HCEC 1CT (cell line): ENCODE measurements at regions not wholly inside any gene's neighbourhood (a gene's known extent, or its start where the extent isn't known, plus 50 kb on each side); places are given as distances from the start of the nearest gene placed in this dataset.
"Not testable (repeated sequence)": the region's sequence is repeated elsewhere in the genome, so short reads cannot be mapped to it uniquely, and the experiment has no call there.

Experiments
- DNase-seq: peaks from one replicate; pipeline ENCODE4 v3.0.0-alpha.2; 2017

DNA sequence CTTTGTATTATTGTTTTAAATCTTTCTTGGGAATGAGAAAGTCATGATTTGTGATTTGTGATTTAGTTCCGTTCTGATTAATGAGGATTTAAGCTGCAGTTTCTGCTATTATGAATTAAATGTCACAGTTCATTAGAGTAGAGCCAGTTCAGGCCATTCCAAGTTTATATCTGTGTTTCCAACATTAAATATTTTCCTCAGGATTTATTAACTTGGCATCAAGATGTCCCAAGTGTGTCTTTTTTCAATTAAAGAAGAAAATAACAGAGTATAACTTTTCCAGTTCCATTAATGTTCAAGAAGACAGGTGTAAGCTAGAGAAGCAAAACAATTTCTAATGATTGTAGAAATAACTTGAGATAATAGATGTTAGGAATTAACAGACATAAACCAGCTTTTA is 1183.2 kb upstream of the CELF2 start:
- no peak for DNase-seq

GRCh38 chr10:9845075-9845474 is 1172.6 kb upstream of the CELF2 start:
- DNase-seq = no peak

DNA sequence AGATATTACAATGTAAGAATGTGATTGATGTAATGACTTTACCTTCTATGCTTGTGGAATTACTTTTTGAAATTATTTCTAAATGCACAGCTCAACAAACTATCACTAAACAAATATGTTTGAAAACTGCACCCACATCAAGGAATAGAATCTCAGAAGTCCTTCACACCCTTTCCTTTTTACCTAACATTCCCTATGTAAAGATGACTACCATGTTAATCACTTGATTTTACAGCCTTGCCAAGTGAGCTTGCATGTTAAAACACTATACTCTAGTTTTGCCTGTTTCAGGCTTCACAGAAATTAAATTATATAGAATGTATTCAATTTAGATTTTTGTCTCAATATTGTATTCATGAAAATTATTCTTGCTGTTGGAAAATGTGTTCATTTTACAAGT is 1169.4 kb upstream of the CELF2 start:
- no peak for DNase-seq

- DNase-seq = no peak
Measured at GRCh38 chr10:9848981-9849380, 1168.7 kb upstream of the CELF2 start.

- DNase-seq = no peak
Measured at GRCh38 chr10:9850415-9850814, 1167.3 kb upstream of the CELF2 start.

- DNase-seq = no peak
Measured at GRCh38 chr10:9851808-9852207, 1165.9 kb upstream of the CELF2 start.

- DNase-seq = no peak
Measured at GRCh38 chr10:9853405-9854355, 1164.0 kb upstream of the CELF2 start.

- not testable (repeated sequence) for DNase-seq
Measured at GRCh38 chr10:9855451-9855850, 1162.2 kb upstream of the CELF2 start.

DNA sequence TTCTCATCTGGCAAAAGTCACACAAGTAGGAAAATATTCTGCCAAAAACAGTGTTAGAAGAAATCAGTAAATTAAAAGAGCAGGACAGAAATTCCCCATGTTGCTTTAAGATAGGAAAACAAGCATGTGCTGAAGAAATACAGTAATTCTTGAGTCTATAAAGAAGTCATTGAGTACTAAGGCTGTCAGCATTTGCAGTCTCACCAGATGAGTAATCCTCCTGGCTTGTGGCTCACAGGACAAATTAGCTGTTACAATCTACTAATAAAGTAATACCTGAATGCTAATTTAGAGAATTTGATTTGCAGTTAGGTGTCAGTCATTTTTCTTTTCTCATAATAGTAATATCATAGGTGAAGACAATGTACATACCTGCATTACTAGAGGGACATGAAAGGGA is 1158.9 kb upstream of the CELF2 start:
- no peak for DNase-seq

DNA sequence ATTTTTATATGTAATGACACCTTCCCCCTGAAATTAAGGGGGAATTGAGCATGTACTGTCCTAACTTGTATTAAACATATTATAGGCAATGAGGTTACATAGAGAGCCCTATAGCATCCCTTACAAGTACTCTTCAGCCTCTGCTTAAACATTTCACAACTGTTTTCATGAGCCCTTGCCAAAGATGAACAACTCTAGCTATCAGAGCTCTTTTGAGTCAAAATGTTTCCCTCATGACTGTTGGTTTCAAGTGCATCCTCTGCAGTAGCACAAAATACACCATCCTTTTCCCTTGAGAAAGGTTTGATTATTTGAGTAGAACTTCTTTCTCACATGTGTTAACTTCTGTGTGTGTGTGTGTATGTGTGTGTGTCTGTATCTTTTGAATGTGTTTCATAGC is 1157.6 kb upstream of the CELF2 start:
- DNase-seq = no peak

DNA sequence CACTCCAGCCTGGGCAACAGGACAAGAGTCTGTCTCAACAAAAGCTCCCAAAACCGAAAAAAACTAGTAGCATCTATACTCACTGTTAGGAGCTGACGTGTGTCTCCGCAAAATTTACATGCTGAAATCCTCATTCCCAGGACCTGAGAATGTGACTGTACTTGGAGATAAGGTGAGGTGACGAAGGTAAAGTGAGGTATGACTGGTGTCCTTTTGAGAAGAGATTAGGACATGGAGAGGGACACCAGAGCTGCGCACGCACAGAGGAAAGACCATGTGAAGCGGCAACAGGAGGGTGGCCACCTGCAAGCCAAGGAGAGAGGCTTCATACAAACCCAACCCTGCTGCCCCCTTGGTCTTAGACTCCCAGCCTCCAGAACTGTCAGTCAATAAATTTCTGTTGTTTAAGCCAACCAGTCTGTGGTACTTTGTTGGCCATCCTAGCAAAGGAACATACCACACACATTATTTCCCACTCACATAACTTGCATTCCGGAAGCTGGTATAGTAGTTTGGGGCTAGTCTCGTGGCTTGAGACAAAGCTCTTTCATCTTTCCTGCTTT is 1154.0 kb upstream of the CELF2 start:
- no peak for DNase-seq

- DNase-seq = no peak
Measured at GRCh38 chr10:9868499-9868898, 1149.2 kb upstream of the CELF2 start.

- no peak for DNase-seq
Measured at GRCh38 chr10:9869205-9869604, 1148.5 kb upstream of the CELF2 start.

DNA sequence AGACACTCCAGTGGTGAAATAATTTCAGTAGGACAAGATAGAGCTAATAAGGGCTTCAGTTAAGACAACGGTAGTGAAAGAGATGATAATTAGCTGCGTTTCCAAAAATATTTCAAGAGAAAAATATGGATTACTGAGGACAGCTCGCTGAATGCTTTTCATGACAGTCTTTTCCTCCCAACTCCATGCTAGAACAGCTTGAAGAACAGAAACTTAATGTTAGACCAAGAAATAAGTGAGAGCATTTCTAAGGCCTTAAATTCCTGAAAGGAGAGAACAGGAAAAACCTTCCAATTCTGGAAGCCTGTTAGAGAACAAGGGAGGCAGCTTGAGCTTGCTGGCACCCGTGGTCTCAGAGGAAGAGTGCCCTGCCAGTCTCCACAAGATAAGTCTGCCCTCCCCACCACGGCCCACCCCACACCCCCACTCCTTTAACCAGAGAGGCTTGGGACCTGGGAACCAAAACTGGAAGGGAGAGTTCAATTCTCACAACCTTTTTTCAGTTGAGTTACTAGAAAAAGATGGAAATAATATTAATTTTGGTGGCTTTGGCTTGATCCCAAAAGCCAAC is 1148.0 kb upstream of the CELF2 start:
- DNase-seq = no peak

DNA sequence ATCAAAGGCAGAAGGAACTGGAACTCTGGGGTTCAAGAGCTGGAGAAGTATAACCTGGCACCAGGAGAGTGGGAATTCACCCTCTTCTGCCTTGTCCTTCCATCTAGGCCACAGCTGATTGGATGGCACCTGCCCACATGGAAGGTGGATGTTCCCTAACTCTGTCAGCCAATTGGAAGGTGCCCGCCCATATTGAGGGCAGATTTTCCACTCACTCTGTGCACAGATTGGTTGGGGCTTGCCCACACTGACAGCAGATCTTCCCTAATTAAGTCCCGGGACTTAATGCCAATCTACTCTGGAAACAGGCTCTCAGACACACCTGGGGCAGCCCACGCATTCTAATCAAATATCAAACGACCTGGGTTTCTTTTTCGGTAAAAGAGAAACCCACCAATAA is 1142.3 kb upstream of the CELF2 start:
- DNase-seq = no peak

DNA sequence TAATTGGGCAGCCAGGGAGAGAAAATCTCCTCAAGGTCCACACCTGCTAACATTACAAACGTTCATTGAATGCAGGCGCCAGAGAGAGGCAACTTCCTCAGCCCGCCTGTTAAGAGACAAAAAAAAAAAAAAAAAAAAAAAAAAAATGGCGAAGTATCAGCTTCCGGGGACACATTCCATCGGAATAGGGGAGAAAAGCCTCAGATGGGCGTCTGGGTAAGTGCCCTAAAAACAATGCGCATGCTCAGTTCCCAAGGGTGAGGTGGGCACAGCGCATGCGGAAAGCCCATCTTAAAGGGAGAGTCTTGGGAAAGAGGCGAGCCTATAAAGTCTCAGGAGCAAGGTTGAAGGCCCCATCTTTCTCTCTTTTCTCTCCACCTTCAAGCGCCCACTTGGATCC is 1139.7 kb upstream of the CELF2 start:
- no peak for DNase-seq

- DNase-seq = no peak
Measured at GRCh38 chr10:9878383-9878782, 1139.3 kb upstream of the CELF2 start.

- no peak for DNase-seq
Measured at GRCh38 chr10:9885761-9886160, 1131.9 kb upstream of the CELF2 start.

DNA sequence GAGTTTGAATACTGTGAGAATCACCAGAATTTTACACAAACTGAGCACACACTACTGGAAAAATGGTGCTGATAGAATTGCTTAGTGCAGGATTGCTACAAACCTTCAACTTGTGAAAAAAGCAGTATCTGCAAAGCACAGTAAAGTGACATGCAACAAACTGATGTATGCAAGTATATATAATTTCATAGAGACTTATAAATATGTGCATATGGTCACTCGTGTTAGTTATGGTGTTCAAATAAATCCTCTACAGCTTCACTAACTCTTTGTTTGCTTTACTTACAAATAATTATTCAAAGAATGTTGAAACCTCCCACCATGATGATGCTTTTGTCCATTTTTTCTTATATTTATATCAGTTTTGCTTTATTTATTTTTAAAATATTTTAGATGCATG is 1130.9 kb upstream of the CELF2 start:
- no peak for DNase-seq

DNA sequence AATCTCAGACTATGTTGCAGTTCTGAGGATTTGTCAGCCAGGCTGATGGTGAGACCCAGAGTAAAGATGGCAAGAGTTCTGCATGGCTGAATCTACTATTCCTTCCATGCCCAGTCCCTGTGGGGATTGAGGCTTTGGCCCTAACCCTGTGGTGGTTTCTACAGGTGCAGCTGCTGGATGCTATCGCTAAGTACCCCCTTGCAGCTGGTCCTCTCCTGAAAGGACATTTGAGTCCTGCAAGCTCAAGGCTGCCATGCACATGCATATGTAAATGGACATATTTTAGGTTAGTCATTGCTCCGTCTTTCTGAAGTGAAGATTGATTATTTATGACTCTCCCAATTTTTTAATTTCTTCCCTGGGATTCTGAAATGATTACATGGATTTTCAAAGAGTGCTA is 1122.2 kb upstream of the CELF2 start:
- no peak for DNase-seq

- DNase-seq = no peak
Measured at GRCh38 chr10:9895981-9896380, 1121.7 kb upstream of the CELF2 start.

GRCh38 chr10:9898633-9899395 is 1118.9 kb upstream of the CELF2 start:
- no peak for DNase-seq

GRCh38 chr10:9900751-9901150 is 1116.9 kb upstream of the CELF2 start:
- DNase-seq = no peak

- no peak for DNase-seq
Measured at GRCh38 chr10:9901971-9902370, 1115.7 kb upstream of the CELF2 start.
